GM18951 (cell line): ENCODE measurements at regions not wholly inside any gene's neighbourhood (a gene's known extent, or its start where the extent isn't known, plus 50 kb on each side); places are given as distances from the start of the nearest gene placed in this dataset.
"Not testable (repeated sequence)": the region's sequence is repeated elsewhere in the genome, so short reads cannot be mapped to it uniquely, and the experiment has no call there.

Experiments used
- POLR2A ChIP-seq: IDR thresholded peaks from 4 replicates; pipeline ENCODE4 v1.6.1; 2011; ENCODE audit warnings: mild to moderate bottlenecking; ENCODE audit not compliant: insufficient read length, insufficient read depth; ENCODE audit errors: extremely low read depth
- in situ Hi-C: fragments of 300-500 bp; cut with MboI; formaldehyde crosslinking; loops from one replicate; pipeline ENCODE4 v1.12.0; 2022; ENCODE audit warnings: low sequenced_read_pairs, mixed read lengths, inconsistent platforms; ENCODE audit not compliant: unreplicated experiment

DNA sequence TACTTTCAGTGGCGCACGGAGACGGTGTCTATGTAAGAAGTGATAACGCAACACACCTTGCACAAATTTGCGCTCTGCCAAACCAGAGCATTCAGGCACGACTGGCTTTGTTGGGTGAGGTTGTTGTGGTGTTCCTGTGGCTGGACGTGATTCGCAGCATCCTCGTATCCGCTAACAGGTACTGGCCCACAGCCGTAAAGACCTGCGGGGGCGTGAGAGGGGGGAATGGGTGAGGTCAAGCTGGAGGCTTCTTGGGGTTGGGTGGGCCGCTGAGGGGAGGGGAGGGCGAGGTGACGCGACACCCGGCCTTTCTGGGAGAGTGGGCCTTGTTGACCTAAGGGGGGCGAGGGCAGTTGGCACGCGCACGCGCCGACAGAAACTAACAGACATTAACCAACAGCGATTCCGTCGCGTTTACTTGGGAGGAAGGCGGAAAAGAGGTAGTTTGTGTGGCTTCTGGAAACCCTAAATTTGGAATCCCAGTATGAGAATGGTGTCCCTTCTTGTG, 510.9 kb downstream of the KCNJ18 start:
- in situ Hi-C loops, result no loop called here
- TF ChIP-seq POLR2A, result no peak

DNA sequence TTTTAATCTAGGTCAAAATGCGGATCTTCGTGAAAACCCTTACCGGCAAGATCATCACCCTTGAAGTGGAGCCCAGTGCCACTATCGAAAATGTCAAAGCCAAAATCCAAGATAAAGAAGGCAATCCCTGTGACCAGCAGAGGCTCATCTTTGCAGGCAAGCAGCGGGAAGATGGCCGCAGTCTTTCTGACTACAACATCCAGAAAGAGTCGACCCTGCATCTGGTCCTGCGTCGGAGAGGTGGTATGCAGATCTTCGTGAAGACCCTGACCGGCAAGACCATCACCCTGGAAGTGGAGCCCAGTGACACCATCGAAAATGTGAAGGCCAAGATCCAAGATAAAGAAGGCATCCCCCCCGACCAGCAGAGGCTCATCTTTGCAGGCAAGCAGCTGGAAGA, 511.8 kb downstream of the KCNJ18 start:
- in situ Hi-C loops, result not testable (repeated sequence)

DNA sequence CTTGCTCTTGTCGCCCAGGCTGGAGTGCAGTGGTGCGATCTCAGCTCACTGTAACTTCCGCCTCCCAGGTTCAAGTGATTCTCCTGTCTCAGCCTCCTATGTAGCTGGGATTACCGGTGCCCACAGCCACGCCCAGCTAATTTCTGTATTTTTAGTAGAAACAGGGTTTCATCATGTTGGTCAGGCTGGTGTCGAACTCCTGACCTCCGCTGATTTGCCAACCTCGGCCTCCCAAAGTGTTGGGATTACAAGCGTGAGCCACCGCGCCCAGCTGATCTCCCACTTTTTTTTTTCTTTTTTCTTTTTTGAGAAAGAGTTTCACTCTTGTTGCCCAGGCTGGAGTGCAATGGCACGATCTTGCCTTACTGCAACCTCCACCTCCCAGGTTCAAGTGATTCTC, 517.9 kb downstream of the KCNJ18 start:
- in situ Hi-C loops, result not testable (repeated sequence)

DNA sequence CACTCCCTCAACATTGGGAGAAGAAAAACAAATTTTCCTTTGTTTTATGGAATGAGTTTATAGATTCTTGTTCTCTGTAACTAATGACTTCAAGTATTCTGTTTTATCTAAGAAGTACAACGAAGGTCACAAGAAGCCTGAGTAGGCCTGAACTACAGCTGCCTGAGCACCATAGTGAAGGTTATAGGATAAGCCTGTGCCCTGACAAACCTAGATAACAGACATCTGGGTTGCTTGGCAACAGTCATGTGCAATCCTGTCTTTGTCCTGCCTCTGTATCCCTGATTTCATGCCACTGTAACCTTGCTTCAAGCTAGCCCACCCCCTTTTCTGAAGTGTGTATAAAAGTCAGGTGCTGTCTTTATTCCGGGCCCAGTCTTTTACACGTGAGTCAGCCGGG, 520.8 kb downstream of the KCNJ18 start:
- in situ Hi-C loops, result not testable (repeated sequence)

DNA sequence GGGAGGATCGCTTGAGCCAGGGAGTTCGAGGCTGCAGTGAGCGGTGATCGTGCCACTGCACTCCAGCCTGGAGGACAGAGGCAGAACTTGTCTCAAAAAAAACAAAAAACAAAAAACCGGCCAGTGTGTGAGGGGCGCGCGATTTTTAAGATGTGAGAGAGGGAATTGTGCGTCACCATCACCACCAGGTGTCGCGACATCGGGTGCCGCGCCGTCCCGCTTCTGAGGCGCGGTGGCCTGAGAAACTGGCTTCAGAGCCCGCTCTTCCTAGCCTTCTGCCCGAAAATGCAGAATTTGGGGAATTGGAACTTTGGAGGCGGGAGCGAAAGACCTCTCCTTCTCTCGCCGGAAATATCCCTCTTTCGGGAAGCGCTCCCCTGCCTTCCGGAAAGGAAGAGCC, 524.8 kb downstream of the KCNJ18 start:
- no peak for TF ChIP-seq POLR2A
- in situ Hi-C loops, result no loop called here

DNA sequence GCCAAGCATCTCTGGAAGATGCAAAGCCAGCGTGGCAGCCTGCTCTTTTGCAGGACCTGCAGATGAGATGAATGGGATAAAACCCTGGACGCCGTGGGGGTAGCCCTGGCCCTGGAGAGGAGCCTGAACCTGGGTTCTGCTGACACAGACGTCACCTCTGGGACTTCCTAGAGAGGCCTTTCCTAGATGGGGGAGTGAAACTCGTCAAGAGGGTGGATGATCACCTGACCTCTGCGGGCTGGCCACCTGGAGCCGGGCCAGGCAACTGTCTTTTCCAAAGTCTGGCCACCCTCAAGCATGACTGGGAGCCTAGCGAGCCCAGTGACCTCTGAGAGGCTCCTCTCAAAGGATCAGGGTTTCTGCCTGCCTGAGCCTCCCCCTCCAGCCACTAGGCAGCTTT, 529.0 kb downstream of the KCNJ18 start:
- in situ Hi-C loops, result no loop called here

DNA sequence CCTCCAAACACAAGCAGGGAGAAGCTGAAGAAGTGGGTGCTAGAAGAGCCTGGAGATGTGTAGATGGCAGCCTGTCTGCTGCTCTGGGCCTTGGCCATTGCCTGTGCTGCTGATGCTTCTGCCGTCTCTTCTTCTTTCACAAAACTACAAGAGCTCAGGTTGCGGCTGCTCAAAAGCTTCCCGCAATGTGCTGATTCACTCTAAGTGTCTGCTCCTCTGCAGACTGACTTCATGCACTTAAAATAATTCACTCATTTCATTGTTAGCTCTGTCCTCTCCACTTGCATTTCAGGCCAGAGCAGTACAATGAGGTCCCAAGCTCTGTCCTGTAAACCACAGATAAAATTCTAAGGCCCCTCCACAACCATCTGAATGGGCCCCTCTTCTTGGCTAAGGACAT, 534.2 kb downstream of the KCNJ18 start:
- in situ Hi-C loops, result not testable (repeated sequence)

More for the DNA sequence above, 529.0 kb downstream of the KCNJ18 start:
- no peak for TF ChIP-seq POLR2A

DNA sequence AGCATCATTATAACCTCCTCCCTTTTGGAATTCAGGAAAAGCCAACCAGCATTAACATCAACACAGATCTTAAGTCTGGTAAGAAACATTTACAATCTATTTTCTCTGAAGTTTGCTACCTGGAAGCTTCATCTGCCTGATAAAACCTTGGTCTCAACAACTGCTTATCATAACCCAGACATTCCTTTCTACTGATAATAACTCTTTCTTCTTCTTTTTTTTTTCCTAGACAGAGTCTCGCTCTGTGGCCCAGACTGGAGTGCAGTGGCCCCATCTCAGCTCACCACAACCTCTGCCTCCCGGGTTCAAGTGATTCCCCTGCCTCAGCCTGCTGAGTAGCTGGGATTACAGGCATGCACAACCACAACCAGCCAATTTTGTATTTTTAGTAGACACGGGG, 534.6 kb downstream of the KCNJ18 start:
- in situ Hi-C loops, result not testable (repeated sequence)

DNA sequence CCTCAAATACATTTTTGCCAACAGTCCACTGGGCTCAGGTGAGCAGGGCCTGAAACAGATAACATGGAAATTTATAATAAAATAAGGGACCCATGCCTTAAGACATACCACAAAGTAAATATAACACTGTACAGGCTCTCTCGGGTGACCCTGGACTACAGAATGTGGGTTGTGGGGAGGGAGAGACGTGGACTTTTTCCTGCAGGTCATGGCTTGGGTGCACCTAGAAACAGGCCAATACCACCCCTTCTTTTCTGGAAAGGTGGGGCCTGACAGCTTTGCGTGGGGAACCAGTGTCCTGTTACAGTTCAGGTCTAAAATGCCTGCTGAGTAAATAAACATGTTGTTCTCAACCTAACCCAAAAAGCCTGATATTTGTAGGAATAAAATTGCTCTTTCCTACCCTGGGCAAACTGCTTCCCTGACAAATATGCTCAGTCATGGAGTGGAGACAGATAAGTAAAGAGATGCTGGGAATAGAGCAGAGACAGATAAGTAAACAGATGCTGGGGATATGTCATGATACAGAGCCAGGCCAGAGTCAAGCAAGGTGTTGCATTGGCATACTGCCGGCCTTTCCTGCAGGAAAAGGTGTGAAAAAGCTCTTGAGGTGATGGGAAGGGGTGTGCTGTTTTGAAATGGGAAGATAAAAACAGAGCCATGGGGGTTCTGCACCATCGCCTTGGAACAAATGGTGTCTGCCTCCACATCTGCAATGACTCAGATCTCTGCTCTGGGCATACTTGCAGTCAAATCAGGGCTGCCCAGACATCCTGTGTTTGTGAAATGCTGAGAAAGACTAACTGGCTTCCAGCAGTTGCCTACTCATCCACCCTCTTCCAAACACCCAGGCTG, 535.6 kb downstream of the KCNJ18 start:
- in situ Hi-C loops, result not testable (repeated sequence)

DNA sequence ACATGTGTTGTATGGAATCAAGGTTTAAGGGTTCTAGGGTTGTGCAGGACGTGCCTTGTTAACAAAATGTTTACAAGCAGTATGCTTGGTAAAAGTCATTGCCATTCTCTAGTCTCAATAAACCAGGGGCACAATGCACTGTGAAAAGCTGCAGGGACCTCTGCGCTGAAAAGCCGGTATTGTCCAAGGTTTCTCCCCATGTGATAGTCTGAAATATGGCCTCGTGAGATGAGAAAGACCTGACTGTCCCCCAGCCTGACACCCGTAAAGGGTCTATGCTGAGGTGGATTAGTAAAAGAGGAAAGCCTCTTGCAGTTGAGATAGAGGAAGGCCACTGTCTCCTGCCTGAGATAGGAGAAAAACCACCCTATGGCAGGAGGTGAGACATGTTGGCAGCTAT, 537.5 kb downstream of the KCNJ18 start:
- in situ Hi-C loops, result not testable (repeated sequence)

DNA sequence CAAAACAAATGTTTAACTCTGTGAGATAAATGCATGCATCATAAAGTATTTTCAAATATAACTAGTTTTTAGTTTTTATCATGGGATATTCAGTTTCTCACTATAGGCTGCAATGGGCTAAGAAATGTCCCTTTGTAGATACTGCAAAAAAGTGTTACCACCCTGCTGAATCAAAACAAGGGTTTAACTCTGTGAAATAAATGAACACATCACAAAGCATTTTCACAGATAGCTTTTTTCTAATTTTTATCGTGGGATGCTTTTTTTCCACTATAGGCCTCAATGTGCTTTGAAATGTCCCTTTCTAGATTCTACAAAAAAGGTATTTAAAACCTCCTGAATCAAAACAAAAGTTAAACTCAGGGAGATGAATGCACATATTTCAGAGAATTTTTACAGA, 541.1 kb downstream of the KCNJ18 start:
- no peak for TF ChIP-seq POLR2A
- in situ Hi-C loops, result no loop called here

DNA sequence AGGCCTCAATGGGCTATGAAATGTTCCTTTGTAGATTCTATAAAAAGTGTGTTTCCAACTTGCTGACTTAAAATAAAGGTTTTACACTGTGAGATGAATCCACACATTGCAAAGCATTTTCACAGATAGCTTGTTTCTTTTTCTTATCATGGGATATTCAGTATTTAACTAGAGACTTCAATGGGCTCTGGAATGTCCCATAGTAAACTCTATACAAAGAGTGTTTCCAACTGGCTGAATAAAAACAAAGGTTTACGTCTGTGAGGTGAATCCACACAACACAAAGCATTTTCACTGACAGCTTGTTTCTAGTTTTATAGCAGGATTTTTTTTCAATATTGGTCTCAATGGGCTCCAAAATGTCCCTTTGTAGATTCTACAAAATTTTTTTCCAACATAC, 550.1 kb downstream of the KCNJ18 start:
- in situ Hi-C loops, result no loop called here
- no peak for TF ChIP-seq POLR2A

DNA sequence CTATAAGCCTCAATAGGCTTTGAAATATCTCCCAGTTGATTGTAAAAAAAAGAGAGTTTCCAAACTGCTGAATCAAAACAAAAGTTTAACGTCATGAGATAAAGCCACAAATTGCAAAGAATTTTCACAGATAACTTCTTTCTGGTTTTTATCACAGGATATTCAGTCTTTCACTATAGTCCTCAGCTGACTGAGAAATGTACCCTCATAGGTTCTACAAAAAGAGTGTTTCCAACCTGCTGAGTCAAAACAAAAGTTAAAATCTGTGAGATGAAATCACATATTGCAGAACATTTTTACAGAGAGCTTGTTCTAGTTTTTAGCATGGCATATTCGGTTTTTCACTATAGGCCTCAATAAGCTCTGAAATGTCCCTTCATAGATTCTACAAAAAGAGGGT, 559.2 kb downstream of the KCNJ18 start:
- in situ Hi-C loops, result no loop called here
- no peak for TF ChIP-seq POLR2A

DNA sequence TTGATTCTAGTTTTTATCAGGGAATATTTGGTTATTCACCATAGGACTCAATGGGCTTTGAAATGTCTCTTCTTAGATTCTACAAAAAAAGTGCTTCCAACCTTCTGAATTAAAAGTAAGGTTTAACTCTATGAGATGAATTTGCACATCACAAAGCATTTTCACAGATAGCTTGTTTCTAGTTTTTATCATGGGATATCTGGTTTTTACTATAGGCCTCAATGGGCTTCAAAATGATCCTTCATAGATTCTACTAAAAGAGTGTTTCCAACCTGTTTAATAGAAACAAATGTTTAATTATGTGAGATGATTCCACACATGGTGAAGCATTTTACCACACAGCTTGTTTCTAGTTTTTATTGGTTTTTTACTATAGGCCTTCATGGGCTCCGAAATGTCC, 560.7 kb downstream of the KCNJ18 start:
- in situ Hi-C loops, result no loop called here
- no peak for TF ChIP-seq POLR2A

DNA sequence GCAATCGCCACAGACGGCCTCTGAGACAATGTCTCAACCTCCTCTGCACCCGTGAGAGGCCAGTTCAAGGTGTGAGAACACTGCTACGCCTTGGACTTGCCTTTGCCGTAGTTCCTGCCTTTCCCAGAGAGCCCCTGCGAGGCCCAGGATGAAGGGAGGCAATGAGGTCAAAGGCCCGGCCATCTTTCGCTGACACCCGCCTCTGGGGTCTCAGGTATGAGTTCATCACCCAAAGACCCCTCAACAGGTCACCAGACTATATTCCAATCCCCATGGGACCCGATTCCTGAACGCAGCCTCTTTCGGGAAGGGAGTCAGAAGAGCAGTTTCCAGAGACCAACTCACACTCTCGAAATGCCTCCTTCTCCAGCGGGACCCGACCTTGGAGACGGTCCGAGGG, 573.5 kb downstream of the KCNJ18 start:
- TF ChIP-seq POLR2A, result no peak
- in situ Hi-C loops, result no loop called here
